Transverse colon (tissue), 4 donors: ENCODE measurements at regions not wholly inside any gene's neighbourhood (a gene's known extent, or its start where the extent isn't known, plus 50 kb on each side); places are given as distances from the start of the nearest gene placed in this dataset.

Source experiments
- CTCF ChIP-seq, 5 experiments: fragments of 200-600 bp in 3 of 5; fragments of 450-650 bp in 2 of 5; sonication (generic) in 3 of 5; IDR thresholded peaks; 1 replicate in 2 of 5; 2 replicates in 3 of 5; pipeline ENCODE4 v1.5.1; 2016 to 2017; ENCODE audit warnings: antibody characterized with exemption in 5 of 5, inconsistent platforms in 3 of 5, mild to moderate bottlenecking in 2 of 5, moderate library complexity in 1 of 5
- POLR2AphosphoS5 ChIP-seq, 3 donors: sonication (generic); formaldehyde crosslinking; IDR thresholded peaks; one replicate each; pipeline ENCODE4 v1.6.1; 2016; ENCODE audit warnings: antibody characterized with exemption in 3 of 3

- TF ChIP-seq CTCF (IDR thresholded peaks at IDR 0.05) = no peak
- no peak for TF ChIP-seq POLR2AphosphoS5 (IDR thresholded peaks at IDR 0.05)
Observed at GRCh38 chr21:35450830-35451229, 401.7 kb upstream of the RUNX1 start.
